NOMO-1 (cell line): ENCODE measurements at regions not wholly inside any gene's neighbourhood (a gene's known extent, or its start where the extent isn't known, plus 50 kb on each side); places are given as distances from the start of the nearest gene placed in this dataset.
A peak's percentile ranks its signal among the peaks of the same experiment; 100 is the strongest.

Source experiments
- DNase-seq, 2 experiments: peaks; one replicate each; lab custom pipeline; 2025; ENCODE audit not compliant: unreplicated experiment in 2 of 2; lab: John Stamatoyannopoulos, UW

DNA sequence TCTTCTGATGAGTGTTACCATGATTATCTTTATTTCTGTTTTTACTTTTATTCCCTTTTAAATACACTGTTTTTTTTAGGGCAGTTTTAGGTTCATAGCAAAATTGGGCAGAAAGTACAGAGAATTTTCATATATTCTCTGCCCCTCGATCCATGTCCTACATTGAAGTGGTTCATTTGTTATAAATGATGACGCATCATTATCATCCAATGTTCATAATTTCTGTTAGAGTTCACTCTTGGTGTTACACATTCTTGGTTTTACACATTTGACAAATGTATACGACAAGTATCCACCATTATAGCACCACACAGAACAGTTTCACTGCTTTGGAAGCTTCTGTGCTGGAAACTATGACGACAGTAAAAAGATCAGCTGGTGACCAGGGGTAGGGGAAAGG lies 578.1 kb upstream of the AADAT start:
- DNase-seq, result no peak

DNA sequence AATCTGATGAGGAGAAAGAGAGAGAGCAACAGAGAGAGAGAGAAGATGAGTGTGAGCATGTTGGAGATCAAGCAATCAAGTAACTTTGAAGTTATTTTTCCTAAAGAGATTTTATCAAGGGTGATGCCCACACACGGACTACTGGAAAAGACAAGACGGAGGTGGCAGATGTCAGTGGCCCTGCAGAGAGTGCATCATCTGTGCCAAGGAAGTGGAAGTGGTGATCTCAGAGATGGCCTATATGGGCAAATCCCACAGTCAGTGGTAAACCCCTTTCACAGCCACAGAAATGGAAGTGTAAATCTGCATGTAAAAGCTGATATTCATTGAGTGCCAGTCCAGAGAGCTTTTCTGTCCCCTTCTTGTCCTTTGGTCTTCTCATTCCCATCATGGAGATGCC lies 577.2 kb upstream of the AADAT start:
- DNase-seq, result no peak

DNA sequence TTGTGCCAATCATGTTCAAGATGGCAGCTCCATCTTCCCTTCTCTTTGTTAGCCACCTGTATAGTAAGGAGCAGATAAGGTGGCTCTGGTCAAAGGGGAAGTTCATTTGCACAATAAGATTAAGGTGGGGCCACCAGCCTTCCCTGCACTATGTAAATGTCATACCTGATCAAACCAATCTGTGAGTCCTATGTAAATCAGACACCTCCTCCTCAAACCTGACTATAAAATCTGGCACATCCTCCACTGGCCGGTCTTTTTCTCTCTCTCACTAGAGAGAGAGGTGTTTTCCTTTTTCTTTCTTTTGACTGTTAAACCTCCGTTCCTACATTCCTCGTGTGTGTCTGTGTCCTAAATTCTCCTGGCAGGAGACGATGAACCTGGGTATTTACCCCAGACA lies 572.5 kb upstream of the AADAT start:
- no peak for DNase-seq

DNA sequence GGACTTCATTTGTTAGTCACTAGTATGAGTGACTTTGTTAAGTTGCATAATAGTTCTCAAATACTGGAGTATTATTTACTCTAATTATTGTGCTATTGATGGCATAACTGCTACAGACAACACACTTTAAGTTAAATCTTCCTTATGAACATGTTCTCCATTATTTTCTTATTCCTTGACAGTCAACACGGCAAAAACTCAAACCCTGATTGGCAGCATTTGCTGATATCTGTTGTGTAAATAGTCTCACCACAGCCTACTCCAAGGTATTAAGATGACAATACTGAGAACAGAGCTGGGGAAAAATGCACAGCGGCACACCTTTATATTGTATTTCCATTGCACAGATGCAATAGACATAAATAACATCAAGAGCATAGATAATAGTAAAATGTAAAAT lies 568.0 kb upstream of the AADAT start:
- no peak for DNase-seq

DNA sequence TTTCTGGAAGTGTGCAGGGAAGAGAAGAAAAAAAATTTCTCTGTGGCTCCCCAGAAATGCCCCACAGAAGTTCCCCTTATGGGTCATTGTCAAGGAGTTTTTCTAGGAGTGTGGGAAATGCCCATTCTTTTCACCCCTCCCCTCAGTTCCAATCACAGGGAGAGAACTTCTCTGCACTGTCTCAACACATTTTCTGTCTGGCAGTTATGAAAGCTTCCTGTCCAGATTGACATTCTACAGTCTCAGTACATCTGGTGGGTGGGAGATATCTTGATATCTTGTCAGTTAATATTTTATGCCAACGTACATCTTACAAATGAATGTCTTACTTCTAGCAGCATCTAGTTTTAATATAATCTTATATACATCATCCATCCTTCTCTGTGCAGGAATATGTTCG lies 566.8 kb upstream of the AADAT start:
- DNase-seq, result no peak

DNA sequence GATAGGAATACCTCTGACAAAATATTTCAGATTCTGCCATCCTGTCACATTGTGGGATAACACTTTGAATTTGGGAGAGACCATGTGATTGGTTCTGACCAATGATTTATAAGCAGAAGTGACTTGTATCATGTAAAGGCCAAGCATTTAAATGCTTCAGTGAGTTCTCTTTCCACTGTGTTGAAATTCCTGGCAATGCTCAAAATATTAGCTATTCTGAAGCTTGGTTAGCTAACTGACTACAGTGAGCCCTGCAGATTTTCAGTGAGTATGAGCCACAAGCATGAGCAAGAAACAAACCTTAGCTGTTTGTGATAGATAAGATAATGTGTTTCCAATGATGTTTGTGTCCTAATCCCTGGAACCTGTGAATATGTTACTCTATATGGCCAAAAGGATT lies 562.8 kb upstream of the AADAT start:
- DNase-seq, result no peak

DNA sequence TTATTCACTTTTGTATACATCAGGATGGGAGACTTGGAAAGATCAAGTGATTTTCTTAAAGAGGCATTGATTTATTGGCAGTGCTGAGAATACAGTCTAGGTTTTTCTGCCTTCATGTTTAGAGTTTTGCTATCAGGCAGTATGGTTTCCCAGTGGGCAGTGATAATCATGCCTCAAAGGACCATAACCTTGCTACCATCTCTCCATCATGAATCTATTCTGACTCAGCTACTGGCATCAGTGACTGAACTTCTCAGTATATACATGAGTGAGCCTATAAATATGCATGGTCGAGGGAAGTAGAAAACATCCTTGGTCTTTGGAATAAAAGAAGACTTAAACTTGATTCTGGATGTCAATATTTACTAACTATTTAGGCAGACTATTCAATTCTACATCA lies 562.0 kb upstream of the AADAT start:
- no peak for DNase-seq

DNA sequence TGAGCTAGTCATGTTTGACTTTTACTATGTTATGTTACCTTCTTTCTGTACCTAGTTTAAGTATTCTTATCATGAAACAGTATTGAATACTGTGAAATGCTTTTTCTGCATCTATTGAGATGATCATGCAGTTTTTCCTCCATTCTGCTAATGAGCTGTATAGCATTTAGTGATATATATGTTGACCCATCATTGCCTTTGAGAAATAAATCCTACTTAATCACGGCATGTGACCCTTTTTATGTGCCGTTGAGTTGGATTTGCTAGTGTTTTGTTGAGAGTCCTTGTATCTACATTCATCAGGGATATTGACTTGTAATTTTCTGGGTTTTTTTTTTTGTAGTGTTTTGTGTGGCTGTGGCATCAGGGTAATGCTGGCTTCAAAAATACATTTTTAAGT lies 537.7 kb upstream of the AADAT start:
- no peak for DNase-seq

DNA sequence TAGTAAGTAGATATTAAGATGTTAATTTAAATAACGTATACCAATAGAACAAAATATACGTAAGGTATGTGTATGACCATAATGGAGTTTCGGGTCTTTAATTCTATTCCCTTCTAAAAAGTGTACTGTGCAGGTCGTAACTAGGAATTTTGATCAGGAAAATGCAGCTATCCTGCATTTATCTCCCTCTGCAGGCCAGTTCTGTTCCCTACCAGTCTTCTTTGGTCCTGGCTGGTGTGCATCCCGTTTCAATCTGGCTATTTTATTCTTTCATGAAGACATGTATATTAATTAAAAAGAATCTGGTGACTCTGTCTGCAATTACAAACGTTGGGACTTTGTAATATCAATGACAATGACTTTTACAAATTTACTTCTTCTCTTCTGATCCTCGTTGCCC lies 534.1 kb upstream of the AADAT start:
- DNase-seq, result no peak

DNA sequence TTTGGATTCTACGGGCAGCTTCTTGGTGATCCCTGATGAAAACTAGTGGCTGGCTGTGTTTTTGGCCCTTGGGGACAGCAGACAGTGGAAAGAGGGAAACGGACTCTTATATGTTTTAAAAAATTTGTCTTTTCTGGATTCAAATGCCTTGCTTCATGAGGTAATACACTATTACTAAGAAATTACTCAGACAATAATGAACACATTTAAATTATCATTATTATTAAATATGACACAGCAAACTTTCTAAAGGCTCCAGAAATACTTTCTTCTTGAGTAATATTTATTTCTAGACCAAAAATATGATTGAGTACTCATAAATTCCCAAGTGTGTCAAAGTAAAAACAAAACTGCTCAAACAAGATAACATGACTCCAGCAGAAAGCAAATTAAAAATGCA lies 520.7 kb upstream of the AADAT start:
- no peak for DNase-seq

DNA sequence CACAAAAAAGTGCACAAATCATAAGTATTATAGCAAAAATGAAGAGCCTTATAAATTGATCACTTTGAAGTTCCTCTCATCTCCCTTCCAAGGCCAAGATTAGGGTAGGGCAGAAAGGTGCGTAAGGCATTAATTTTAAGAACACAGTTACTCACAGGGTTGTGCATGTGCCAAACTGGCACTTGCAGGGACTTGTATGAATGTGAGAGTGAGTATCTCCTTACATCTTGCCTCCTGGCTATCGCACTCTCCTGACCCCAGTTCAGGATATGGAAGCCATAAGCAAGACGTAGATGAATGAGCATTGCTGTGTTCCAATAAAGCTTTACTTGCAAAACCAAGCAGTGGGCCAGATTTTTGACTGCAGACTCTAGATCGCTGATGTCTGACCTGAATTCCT lies 510.1 kb upstream of the AADAT start:
- no peak for DNase-seq

DNA sequence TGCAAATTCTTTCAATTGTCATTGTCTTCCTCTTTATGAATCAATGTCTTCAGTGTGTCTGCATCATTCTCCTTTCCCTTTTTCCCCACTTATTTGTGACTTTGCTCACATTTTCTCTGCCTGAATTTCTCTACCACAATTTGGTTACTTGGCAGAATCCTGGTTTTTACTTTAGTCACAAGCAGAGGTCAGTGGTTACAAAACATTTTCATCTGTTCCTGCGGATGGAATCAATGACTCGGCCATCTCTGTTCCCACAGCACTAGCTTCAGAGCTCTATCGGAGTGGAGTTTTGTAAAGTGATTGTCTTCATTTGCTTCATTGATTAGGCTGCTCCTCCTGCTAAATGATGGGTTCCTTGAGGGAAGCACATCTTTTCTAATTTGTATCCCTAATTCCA lies 501.3 kb upstream of the AADAT start:
- DNase-seq, result no peak

DNA sequence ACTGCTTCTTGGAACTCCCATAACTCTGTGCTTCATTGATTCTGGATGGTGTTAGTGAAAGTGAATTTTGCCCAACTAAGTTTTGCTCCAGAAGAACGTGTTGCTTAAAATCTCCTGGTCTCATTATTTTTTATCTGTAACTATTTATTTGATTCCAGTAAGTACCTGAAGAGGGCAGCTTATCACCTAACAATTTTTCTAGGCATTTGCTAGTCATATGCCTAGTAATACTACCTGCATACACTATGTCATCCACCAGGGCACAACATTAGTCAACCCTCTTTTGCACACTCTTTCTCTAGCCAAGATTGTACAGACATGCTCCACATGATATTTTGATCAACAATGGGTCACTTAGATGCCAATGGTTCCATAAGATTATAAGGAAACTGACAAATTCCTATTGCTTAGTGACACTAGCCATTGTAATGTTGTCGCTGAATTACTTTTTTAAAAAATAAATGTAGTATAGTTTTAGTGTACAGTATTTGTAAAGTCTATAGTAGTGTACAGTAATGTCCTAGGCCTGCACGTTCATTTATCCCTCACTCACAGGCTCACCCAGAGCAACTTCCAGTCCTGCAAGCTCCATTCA lies 499.9 kb upstream of the AADAT start:
- peak in 1 of 2 experiments; percentile 1 for DNase-seq

DNA sequence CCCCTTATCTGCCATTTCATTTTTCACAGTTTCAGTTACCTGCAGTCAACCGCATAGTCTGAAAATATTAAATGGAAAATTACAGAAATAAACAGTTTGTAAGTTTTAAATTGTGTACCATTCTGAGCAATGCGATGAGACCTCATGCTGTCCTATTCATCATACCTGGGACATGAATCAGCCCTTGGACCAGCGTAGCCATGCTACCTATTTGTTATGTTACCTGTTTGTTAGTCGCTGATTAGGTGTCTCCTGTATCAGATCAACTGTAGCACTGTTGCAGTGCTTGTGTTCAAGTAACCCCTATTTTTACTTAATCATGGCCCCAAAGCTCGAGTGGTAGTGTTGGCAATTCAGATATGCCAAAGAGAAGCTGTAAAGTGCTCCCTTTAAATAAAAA lies 492.2 kb upstream of the AADAT start:
- no peak for DNase-seq

DNA sequence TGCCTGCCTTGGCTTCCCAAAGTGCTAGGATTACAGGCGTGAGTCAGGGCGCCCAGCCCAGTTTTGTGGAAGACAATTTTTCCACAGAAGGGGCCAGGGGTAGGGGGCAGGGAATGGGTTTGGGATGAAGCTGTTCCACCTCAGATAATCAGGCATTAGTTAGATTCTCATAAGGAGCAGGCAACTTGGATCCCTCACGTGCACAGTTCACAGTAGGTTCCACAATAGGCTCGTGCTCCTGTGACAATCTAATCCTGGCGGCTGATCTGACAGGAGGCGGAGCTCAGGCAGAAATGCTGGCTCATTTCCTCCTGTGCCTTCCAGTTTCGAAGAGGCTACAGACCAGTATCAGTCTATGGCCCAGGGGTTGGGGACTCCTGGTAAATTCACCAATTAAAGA lies 491.6 kb upstream of the AADAT start:
- DNase-seq, result no peak

DNA sequence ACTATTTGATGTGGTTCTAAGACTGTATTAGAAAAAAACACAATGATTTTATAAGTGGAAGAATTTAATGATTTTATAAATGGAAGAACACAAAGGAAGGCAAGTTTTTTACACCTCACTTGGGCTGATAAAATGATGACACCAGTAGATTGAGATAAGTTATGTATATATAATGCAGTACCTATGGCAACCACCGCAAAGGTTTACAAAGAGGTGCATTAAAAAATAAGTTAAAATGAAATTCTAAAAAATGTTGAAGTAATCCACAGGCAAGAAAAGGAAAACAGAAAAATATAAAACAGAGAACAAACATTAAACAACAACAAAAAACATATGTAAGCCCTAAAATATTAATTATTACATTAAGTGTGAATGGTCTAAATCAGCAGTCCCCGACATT lies 490.9 kb upstream of the AADAT start:
- DNase-seq, result no peak

DNA sequence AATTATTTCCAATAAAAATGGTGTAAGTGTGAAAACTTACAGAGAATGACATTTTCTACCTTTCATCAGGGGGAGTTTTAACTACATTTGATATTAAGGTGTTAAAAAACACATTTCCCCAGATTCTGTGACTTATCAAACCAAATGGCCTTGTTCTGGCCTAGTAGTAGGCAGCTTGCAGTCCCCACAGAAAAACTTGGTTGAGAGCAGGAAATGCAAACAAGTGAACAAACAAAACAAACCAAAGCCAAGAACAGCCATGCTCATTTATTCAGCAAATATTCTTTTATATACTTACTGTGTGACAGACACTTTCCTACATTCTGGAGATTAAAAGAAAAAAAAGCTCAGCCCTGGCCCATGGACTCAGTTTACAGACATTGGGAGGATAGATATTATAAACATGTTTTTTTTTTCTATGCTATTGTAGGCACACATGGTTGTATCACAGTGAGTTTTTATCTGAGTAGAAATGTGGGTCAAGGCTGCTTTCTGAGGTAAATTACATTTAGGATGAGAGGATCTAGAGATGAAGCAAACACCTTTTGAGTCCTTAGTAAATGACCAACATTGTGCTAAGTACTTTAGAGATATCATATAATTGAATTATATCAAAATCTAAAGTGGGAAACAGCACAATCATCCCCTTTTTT lies 449.2 kb upstream of the AADAT start:
- no peak for DNase-seq

DNA sequence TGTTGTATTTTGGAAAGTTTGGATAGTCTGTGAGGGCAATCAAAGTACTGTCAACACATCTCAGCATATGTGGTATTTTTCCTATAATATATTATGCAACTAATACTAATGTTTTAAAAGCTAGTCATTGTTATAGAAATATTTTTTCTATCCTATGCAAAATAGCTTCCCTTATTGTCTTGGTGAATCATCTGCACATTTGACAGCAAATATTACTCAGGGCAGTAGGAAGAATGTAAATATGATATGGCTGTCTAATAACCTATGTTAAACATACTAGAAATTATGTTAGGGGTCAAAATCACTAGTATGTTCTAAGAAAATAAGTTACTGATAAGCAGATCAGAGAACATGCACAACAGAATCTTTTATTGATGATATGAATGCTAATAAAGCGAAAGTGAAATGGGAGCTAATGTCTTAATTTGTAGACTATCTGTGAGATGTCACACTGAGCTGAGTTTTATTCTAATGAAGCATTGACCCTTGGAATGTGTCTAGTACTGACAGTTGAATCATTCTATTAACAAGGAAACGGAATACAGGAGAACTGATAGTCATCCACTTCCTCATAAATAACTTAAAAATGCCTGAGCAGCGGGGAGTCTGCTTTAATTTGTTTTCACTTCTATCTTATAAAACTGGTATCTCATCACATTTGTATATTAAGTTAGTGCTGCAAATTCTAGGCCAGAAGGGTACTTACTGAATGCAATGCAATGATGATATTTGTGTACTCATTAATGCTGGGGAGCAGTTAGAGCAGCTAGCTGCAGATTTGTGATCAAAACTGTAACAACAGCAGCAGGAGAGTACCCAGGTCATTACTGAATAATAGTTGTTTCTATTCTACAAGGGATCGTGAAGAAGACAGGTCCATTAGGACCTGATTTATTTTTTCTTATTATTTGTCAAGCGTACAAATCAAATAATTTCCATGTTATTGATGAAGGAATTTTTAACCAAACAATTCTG lies 440.3 kb upstream of the AADAT start:
- DNase-seq, result no peak

DNA sequence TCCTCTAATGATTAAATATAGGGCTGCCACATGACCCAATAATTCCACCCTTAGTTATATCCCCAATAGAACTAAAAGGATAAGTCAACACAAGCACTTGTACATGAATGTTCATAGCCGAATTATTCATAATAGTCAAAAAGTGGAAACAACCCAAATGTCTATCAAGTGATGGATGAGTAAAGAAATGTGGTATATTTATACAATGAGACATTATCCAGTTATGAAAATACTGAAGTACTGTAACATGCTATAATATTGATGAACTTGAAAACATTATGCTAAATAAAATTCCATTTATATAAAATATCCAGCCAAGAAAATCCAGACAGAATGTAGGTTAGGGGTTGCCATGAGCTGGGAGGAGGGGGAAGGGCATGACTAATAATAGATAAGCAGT lies 436.7 kb upstream of the AADAT start:
- no peak for DNase-seq

DNA sequence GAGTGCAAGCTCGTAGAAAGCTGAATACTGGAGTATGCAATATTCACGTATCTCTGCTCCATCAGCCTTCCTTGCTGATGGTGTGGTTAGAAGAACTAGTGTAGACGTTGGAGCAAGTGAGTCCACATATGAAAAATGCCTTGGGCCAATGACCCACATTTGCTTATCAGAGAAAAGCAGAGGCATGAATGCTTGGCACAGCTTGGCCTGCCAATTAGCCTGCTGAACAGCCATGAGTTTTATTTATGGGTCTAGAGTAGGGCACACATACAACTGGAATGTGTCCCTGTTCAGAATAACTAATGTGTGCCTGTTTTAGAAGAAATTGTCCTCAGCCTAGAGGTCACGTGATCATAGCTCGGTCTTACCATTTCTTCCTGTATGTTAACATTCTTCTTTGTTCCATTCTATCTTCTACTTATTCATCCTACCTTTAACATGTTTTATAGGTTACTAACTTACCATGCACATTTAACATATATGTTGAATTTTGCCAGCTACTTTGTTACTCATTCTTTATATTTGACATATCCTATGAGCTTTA lies 432.7 kb upstream of the AADAT start:
- no peak for DNase-seq

DNA sequence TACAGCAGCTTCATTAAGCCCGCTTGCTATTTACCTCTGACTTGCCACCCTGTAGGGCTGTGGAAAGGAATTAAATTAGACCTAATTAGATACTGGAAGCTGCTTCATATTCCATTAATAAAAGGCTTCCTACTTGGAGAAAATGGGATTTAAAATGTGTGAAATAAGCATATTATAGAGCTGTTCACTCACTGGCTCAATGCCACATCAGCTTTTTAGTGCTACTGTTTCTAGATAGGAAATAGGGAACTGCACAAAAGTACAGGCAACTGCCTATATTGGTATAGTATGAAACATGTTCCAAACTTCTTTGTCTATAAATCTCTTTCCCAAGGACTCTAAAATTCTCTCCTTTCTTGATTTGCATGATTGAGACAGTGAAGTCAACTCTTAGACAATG lies 407.9 kb upstream of the AADAT start:
- DNase-seq, result no peak

DNA sequence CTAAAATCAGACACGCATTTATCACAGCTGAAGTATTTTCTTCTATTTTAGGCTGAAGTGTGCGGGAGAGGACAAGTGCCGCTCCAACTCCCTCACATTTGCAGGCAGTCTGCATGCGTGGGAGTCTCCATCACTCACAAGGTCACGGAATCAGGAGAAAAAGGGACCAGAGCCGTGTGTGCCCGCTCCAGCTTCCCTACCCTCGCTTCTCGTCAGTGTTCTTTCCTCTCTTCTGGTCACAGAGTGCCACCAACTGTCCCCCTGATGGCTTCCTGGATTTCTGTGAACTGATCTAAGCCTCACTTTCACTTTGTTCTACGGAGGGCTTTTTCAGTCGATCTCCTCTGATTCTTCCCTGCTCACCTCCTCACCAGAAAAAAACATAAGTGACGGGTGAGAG lies 407.4 kb upstream of the AADAT start:
- DNase-seq, result no peak
